ENCODE measurements at regions not wholly inside any gene's neighbourhood (a gene's known extent, or its start where the extent isn't known, plus 50 kb on each side); places are given as distances from the start of the nearest gene placed in this dataset.

DNA sequence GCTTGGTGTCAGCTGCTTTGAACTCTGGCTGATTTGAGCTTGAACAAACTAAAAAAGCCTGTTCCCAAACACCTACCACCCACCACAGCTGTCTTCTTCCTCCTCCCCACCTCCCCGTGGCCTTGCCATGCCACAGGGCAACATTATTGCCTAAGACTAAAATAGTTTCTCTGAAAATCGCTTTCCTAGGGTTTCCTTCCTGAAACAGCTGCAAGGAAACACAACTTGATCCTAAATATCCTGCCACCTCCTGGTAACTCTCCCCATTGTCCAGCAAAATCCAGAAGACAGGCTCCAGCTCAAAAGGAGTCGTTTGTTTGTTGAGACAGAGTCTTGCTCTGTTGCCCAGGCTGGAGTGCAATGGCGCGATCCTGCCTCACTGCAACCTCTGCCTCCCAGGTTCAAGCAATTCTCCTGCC lies 193.9 kb upstream of the TPM1 start:
- no peak for DNase-seq
- no peak for TF ChIP-seq CTCF (IDR thresholded peaks at IDR 0.05; ENCODE audit: low read depth, low read length)
- Histone ChIP-seq H3K36me3 (no peaks in the 10 kb centered on the region), H3K4me3 (ENCODE audit: low read depth, low read length) (no peak overlapping the region), H3K27me3 (ENCODE audit: insufficient read depth, low read depth, severe bottlenecking) (no peaks in the 10 kb centered on the region), H3K27ac (no peak overlapping the region), H3K9me3 (ENCODE audit: severe bottlenecking) (no peaks in the 10 kb centered on the region)

DNA sequence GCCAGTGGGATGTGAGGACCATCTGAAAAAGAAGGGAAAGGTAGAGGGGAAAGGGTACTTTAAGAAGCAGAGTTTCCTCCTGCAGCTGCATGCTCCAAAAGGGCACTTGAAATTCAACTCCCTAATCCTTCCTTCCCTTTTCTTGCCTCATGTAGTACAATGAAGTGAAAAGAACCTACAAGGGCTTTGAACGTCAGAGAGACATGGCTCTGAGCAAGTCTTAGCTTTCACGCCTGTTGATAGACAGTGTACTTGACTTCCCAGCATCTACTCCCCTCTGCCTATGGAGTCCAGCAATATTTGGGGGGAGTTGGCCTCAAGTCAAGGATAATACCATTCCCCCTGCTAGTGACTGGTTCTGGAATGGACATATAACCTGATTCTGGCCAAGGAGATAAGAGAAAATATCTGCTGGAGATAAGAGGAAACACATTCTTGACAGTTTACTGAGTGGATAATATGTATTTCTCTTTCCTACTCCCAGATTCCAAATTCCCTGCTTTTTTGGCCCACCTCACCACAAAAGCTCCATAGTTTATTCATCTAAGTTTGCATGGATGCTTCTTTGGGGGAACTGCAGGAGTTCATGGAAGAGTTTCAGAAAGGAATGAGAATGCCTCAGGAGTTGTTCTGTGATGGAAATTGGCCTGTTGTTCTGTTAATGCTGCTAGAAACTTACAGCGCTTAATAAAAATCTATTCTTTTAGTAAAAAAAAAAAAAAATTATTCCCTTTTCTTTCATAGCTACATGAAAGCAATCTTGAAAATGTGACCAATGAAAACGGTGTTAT lies 193.0 kb upstream of the TPM1 start:
- DNase-seq: no peak
- Histone ChIP-seq H3K27ac (no peak overlapping the region), H3K4me3 (ENCODE audit: low read depth, low read length) (no peak overlapping the region), H3K36me3 (no peaks in the 10 kb centered on the region), H3K27me3 (ENCODE audit: insufficient read depth, low read depth, severe bottlenecking) (no peaks in the 10 kb centered on the region), H3K9me3 (ENCODE audit: severe bottlenecking) (no peaks in the 10 kb centered on the region)
- no peak for TF ChIP-seq CTCF (IDR thresholded peaks at IDR 0.05; ENCODE audit: low read depth, low read length)

GRCh38 chr15:62850318-62850717 lies 192.2 kb upstream of the TPM1 start:
- H3K36me3 ChIP-seq: no peaks in the 10 kb centered on the region
- no peak for DNase-seq
- no peaks in the 10 kb centered on the region for H3K27me3 ChIP-seq (ENCODE audit: insufficient read depth, low read depth, severe bottlenecking)
- no peak overlapping the region for H3K4me3 ChIP-seq (ENCODE audit: low read depth, low read length)
- no peak for TF ChIP-seq CTCF (IDR thresholded peaks at IDR 0.05; ENCODE audit: low read depth, low read length)
- H3K9me3 ChIP-seq (ENCODE audit: severe bottlenecking): no peaks in the 10 kb centered on the region
- no peak overlapping the region for H3K27ac ChIP-seq

DNA sequence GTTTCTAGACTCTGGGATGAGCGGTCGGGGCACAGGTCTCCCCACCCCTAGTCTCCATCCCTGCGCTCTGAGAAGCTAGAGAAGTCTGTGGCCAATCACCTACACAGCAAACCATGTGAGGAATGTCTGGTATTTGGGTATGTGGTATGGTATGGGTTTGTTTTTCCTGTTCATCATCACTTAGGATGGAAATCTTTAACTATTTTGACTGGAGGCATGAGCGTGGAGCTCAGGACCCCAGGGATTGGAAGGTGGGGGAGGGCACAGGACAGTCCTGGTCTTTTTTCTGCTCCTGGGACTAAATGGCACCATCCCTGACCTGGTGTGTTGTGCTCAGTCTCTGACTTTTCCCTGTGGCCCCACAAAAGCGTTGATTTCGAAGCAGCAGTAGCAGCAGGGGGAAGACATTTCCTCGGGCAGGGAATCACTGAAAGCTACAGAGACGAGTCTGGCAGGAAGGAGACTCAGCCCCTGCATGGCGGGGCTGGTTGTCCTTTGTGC lies 191.7 kb upstream of the TPM1 start:
- Histone ChIP-seq H3K4me3 (ENCODE audit: low read depth, low read length) (no peak overlapping the region), H3K9me3 (ENCODE audit: severe bottlenecking) (no peaks in the 10 kb centered on the region), H3K36me3 (no peaks in the 10 kb centered on the region), H3K27ac (no peak overlapping the region), H3K27me3 (ENCODE audit: insufficient read depth, low read depth, severe bottlenecking) (no peaks in the 10 kb centered on the region)
- TF ChIP-seq CTCF (IDR thresholded peaks at IDR 0.05; ENCODE audit: low read depth, low read length): no peak
- no peak for DNase-seq

DNA sequence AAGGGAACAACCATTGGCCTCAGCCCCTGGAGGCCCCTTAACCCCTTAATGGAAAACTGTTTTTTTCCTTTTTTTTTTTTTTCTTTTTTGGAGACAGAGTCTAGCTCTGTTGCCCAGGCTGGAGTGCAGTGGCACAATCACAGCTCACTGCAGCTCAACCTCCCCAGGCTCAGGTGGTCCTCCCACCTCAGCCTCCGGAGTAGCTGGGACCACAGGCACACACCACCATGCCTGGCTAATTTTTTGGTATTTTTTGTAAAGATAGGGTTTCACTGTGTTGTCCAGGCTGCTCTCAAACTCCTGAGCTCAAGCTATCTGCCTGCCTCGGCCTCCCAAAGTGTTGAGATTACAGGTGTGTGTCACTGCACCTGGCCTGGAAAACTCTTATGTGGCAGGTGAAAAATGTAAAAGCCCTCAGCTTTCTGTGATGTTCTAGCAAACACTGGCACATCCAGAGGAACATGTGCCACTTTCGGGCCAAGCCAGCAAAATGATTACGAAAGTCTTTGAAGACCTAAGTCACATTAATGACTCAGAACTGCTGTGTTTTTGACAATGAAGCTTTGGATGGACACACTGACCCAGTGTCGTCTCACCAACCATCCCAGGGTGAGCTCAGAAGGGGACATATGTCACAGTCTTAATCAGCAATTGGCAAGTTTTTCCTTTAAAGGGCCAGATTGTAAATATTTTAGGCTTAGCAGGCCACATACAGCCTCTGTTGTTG lies 189.3 kb upstream of the TPM1 start:
- no peak overlapping the region for H3K4me3 ChIP-seq (ENCODE audit: low read depth, low read length)
- TF ChIP-seq CTCF (IDR thresholded peaks at IDR 0.05; ENCODE audit: low read depth, low read length): no peak
- no peaks in the 10 kb centered on the region for H3K27me3 ChIP-seq (ENCODE audit: insufficient read depth, low read depth, severe bottlenecking)
- no peaks in the 10 kb centered on the region for H3K9me3 ChIP-seq (ENCODE audit: severe bottlenecking)
- no peaks in the 10 kb centered on the region for H3K36me3 ChIP-seq
- no peak overlapping the region for H3K27ac ChIP-seq
- DNase-seq: no peak

All from WERI-Rb-1 (cell line).